Stimulated activated CD8-positive, alpha-beta memory T cell treated with anti-CD3 and anti-CD28 coated beads, Interleukin-15, amount 100 ng/mL, for 1 hour (primary cell): ENCODE measurements at regions not wholly inside any gene's neighbourhood (a gene's known extent, or its start where the extent isn't known, plus 50 kb on each side); places are given as distances from the start of the nearest gene placed in this dataset.

Source experiments
- DNase-seq: peaks from one replicate; pipeline ENCODE4 v3.0.0-alpha.2; 2020; ENCODE audit warnings: low read depth

DNA sequence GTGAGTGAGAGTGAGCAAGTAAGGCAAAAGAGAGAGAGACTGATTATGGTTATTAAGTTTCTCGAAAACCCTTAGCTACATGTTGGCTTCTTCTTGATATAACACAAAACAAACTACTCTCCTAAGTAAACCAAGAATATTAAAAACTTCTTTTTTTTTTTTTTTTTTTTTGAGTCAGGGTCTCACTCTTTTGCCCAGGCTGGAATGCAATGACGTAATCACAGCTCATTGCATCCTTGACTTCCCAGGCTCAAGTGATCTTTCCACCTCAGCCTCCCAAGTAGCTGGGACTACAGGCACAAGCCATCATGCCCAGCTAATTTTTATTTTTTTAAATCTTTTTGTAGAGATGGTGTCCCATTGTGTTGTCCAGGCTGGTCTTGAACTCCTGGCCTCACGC, 102.2 kb upstream of the IL6 start:
- no peak for DNase-seq

DNA sequence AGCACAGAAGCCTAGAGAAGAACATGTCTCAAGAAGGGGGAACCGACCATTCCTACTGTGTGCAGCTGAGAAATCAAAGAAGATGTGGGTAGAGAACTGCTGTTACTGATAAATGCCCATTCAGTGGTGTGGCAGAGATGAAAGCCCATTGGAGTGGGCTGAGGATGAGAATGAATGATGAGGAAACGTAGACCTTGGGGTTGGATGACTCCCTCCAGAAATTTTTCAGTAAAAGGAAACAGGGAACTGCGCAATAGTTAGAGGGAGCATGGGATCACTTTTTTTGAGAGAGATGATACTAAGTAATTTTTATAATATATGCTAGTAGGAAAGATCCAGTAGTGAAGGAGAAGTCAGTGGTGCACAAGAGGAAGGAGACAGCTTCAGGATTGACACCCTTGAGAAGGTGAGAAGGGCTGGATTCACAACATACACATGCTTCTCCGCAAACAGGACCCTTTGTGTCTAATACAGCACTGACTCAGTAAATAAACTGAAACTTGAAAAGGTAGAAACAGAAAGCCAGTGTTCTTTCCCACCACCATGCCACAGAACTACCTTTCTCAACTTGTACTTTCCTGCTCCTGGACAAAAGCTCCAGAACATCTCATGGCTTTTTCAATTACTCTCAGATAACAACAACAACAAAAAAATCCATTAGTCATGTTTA, 104.7 kb upstream of the IL6 start:
- no peak for DNase-seq

DNA sequence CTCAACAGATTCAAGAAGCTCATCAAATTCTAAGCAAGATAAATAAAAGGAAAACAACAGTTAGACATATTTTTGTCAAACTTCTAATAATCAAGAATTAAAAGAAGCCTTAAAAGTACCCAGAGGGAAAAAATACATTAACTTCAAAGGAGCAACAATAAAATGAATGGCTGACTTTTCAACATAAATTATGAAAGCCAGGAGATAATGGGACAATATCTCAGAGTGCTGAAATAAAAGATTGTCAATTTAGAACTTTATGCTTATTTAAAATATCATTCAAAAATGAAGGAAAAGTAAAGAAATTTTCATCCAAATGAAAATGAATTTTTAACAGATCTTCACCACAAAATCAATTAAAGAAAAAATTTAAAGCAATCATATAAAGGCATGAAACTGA, 108.5 kb upstream of the IL6 start:
- DNase-seq, result no peak

DNA sequence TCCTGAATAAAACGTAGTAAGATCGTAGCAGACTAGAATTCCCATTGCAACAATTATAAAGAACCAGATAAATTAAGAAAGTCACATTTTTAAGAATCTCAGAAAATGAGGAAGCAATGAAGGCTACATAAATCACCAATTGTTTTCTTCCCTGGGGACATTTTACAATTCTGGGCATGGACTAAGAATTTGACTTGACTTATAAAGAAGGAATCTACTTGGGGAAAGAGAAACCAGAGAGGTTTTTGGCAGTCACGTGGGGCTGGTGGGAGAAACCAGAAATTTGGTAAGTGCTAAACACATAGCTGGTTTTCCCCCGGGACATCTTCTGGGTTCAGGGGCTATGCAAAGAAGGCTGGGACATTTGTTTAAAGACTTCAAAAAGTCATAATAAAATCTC, 109.8 kb upstream of the IL6 start:
- no peak for DNase-seq

DNA sequence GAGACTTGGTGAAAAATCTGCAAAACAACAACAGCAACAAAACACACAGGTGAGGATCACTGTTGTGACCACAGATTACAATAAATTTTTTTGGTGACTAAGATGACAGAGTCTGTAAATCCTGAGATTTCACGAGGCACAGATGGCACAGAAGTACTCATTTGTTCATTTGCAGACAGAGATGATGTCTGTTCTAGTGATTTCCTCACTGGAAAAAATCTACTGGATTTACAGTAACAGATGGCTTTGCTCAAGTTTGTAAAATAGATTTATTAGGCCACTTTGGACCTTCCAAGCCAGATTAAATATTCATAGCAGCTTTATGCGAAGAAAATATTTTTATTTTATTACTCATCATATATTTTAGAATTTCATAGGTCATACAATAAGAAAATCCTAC, 113.5 kb upstream of the IL6 start:
- DNase-seq, result no peak

DNA sequence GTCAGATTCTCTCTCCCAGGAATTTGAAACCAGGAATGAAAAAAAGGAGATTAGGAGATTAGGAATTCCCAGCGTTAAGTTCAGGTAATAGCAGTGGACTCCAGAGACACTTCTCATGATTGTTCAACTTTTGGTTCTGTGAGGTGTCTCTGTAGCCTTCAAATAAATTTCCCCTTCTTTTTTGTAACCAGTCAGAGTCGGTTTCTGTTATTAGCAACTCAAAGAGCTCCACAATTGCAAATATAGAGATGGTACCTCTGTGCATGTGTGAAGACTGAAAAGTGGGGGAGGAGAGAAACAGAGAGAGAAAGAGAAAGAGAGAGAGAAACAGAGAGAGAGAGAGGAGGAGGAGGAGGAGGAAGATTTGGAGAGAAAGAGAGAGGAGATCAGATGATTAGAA, 112.8 kb upstream of the STEAP1B start:
- no peak for DNase-seq

DNA sequence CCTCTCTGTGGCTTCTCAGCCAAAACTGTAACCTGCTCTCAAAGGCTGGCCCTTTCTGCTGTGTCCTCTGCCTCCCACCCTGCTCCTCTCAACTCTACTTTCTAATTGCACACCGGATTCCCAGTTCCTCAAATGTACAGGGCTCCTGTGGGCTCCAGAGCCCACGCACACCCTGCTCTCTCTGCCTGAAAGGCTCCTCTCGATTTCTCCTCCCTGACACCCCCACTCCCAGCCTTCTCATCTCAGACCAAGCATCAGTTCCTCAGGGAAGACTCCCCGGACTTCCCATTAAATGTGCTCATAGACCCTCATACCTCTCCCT, 111.7 kb upstream of the STEAP1B start:
- DNase-seq, result no peak

DNA sequence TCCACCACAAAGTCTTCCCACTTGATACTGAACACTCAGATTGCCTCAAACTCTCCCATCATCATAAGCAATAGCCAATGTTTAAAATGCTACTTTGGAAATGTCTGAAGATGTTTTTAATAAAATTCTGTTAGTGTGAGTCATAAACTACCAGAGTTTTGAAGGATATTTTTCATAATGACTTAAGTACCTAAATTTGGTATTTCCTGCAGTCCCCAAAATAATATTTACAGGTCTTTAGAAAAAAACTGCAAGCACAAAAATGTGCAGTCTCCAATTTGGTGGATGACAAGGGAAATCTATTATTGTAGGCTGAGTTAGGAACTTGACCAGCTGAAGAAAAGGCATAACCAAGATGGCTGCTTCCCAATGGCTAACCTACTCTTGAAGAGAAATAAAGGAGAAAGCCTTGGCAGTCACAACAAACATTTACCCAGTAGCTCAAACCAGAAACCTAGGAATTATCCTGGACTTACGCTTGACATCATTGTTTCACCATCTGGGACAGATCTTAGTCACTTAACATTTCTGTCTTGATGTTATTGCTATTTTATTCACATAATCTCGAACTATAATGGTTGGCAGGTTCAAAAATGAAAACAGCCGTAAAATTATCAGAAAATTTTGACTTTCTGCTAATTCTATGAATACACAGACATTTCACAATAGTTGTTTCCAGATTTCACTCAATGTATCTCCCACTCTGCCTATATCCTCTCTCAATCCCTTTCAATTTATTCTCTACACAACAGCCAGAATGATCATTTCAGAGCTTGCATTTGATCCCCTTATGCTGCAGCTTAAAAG, 111.2 kb upstream of the STEAP1B start:
- DNase-seq, result no peak

DNA sequence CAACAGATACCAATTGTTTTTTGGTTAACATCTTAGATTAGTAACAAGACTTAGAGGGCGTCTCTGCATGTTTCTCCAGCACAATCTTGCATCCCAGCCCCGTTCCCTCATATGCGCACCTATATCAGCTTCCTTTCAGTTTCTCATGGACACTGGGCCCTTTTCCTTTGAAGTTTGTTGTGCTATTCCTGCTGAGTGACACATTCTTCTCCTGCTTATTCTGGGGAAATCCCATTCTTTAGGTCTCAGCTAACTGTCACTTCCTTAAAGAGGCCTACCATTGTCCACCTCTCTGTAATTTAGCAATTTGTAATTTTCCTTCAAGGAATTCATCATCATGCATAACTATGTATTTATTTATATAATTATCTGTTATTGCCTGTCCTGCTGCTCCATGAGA, 110.3 kb upstream of the STEAP1B start:
- DNase-seq, result no peak

DNA sequence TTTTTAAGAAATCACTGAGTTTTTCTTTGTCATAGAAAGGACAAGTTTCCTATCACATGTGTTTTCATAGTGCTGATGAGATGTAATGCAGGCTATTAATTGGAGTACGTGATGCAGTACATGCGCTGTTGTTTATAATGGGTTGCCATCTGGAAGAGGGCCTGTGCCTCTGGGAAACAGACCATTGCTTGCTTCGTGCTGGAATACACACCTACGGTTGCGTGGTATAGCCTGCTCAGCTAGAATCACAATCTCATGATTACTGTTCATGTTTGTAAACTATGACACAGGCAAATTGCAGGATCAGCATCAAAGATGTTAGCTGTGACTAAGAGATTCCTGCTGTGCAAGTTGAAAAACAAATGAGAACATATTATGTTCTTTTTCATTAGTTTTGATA, 107.2 kb upstream of the STEAP1B start:
- no peak for DNase-seq

DNA sequence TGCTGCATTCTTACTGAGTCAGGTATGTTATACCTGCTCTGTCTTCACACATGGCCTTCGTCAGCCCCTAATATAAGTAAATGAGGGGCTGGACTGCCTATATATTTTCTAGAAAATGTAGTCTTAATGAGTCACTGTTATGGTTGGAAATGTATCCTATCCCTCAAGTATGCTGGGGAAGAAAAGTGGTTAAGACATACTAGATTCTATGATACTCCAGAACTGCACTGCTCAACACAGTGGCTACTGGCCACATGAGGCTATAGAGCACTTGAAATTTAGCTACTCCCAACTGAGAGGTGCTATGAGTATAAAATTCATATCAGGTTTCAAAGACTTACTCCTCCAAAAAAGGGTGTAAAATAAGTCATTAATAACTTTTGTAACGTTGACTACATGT, 104.3 kb upstream of the STEAP1B start:
- no peak for DNase-seq

DNA sequence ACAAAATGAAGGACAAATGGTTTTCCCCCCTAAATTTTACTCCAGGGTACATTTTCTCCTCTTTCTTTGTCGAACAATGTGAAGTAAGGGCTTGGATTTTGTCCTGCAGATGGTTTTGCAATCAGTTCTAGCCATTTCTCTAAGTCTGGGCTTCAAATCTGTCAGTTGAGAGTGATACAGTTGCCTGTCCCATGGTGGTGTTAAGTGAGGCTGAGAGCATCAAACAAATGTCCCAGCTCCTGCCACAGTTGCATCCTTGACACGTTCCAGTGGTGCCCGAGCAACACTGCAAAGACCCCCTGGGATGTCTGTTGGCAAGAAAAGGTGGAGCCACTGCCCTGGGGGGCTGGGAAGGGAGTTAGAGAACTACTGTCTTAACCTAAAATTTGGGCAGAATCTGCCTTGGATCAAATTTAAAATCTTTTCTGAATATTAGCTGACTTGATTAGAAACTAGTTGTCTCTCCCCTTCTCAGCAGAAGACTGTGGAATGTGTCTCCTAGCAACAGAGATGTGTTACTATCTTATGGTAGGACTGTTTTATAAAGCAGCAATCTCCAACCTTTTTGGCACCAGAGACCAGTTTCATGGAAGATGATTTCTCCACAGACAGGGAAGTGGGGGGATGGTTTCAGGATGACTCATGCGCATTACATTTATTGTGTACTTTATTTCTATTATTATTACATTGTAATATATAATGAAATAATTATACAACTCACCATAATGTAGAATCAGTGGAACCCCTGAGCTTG, 102.0 kb upstream of the STEAP1B start:
- no peak for DNase-seq

DNA sequence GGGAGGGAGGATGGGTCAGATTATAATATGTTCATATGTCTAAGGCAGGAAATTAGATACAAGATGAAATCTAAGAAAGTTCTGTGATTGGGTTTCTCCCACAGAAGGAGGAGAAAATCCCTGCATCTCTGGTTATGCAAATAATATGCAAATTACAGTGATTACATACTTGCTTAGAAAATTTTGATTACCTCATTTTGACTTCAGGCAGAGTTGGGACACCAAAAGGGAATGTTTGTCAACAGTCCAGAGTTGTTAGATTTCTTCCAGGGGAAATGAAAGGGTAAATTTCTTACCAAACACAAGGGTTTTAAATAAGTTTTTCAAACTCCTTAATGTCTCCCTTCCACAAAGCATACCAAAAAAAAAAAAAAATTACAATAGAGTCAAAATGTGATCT, 101.4 kb upstream of the STEAP1B start:
- DNase-seq, result no peak

DNA sequence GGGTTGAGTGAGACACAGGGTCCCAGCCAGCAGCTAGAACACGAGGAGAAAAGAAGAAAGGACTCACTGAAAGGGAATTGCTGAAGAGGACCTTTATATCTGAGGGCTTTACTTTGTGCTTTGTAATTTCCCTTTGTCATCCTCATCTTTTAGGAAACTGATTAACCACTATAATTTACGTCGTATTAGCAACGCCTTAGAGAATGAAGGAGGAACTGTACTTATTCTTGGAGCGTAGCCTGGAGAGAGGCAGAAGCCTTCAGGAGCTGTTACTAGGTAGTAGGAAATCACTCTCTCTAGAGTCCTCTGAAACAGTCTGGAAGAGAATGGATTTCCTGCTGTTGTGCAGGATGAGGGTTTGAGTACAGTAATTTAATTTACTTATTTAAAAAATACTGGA, 101.0 kb upstream of the STEAP1B start:
- DNase-seq, result no peak

DNA sequence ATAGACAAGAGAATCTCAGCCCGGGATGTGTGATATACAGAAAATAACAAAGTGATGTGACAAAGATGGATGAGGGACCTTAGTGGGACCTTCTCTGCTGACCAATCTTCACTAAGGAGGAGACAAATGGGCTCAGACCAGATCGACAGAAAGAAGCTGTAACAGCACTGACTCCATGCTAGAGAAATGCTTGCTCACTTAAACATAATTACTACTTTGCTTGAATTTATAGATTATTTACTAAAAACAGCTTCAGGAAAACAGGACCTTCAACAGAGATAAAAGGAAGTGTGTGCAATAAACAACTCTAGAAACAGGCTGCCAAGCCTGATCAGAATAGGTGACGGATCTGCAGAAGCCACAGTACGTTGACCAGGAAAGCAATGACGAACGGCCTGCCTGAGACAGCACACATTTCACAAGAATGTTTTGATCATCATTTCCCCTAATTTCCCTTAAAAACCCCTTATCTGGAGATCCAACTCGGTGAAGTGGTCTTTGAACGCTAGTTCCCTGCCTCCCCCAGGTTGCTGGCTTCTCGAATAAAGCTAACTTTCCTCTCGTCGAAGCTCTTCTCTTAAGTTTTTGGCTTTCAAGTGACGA, 98.4 kb upstream of the STEAP1B start:
- DNase-seq, result no peak

DNA sequence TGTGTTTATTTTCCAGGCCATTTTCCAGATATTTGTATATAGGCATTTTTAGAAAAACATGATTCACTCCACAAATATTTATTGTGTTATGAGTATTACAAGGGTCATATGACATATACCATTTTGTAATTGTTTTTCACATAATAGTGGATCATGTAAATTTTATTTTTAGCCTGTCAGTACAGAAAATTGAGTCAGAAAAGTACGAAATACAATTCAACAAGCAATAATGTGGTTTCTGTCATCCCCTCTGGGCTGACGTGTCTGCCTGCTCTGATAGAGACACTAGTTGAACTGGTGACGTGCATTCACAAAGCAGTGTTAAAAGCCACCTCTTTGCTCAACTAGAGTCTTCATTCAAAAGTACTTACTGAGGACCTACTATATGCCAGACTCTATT, 97.9 kb upstream of the STEAP1B start:
- no peak for DNase-seq

DNA sequence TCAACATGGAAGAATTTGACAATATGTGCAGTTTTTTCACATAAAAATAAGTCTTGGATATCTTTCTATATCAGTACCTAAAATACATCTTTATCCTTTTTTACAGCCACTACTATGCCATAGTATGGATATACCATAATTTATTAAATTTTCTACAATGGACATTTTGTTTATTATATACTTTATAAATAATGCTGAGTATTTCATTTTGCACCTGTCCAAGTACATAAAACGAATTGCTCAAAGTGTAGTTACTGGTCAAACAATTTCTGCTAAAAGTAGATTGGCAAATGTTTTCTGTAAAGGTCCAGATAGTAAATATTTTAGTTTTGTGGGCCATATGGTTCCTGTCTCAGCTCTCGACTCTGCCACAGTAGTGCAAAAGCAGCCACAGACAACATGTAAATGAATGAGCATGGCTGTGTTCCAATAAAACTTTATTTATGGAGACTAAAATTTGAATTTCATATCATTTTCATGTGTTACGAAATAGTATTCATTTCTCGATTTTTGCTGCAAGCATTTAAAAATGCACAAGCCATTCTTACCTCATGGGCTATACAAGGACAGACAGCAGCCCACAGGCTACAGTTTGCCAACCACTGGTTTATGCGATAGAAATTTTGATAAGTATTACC, 96.9 kb upstream of the STEAP1B start:
- no peak for DNase-seq

DNA sequence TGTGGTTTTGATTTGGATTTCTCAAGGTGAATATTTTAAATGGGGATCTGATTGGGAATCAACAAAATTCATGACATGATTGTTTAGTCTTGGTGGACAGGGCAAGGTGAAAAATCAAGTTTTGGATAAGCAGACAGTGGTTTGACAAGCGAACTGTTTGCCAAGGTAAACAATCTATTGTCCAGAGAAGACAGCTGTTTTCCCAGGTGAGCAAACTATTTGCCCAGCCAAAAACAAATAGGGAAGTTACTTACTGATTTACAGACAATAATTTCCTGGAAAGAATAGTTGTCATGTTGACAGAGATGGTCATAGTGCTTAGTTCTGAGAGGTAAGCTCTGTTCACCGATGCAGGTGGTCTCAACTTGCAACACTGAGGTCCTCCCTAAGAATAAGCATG, 94.0 kb upstream of the STEAP1B start:
- no peak for DNase-seq

DNA sequence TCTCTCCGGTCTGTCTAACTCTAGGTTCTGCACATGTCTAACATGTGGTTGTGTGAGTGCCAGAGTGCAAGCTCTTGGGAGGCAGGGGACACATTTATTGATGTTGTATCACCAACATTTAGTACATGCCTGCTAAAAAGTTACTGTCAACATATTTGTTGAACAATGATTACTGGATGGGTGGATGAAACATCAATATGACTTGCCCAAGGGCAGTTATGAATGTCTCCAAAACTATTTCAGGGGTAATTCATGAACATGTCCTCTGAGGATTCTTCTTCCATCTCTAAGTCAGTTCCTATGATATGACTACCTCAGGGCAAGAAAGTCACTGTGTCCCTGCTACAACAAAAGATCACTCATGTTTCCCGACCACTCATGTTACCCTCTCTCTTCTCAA, 91.3 kb upstream of the STEAP1B start:
- DNase-seq, result no peak

DNA sequence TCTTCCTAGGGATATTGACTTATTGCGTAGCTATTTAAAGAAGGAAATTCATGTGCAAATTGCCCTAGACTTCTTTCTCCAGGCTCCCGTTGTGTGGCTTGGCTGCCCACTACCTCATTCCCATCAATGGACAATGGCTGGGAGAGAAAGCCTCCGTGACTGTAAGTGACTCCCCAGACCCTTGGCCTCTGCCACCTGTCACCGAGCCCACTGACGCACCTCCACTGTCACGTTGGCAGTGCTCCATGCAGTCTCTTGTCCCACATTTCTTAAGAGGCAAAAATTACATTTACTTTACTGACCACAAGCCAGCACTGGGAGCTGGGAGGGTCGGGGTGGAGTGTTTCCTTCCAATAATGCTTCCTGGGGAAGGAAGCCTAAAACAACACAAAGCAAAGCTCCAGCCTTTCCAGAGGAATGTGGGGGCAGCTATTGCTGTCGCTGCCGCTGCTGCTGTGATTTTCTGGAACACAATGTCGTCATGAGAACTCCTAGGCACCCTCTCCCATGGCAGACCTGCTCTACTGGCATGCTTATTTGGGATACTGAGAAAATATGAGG, 89.7 kb upstream of the STEAP1B start:
- DNase-seq, result no peak

DNA sequence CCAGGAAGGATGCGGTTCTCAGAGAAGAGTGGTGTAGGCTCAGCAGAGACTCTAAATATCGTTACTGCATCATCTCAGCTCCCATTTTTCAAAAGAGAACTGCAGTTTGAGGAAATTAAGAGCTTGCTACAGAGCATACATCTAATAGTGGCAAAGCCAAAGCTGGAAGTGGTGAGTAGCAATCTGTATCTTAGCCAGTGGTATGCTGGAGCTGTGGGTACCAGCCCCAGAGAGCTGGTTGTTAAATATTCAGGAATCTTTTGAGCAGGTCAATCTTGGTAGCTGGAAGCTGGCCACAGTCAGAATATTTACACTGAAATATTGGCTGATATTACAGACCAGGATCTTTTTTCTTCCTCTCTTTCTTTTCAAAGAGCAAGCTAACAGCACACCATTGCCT, 88.4 kb upstream of the STEAP1B start:
- DNase-seq, result no peak

DNA sequence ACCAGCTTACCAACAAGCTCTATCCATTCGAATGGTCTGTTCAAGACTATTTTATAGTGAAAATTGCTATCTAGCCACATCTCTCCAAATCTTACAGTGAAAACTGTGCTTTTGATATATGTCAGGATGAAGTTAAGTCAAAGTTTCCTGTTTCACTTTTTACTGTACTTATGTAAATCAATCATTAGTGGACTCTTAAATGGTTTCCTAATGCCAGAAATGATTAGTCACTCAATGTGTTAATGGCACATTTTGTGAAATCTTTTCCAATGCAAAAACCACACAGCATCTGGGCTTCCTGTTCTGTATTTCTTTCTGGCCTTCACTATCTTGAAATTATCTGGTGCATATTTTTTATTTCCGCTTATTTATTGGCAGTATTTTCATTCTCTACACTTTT, 87.3 kb upstream of the STEAP1B start:
- no peak for DNase-seq
